ENCODE measurements at regions not wholly inside any gene's neighbourhood (a gene's known extent, or its start where the extent isn't known, plus 50 kb on each side); places are given as distances from the start of the nearest gene placed in this dataset.
A peak's percentile ranks its signal among the peaks of the same experiment; 100 is the strongest.

DNA sequence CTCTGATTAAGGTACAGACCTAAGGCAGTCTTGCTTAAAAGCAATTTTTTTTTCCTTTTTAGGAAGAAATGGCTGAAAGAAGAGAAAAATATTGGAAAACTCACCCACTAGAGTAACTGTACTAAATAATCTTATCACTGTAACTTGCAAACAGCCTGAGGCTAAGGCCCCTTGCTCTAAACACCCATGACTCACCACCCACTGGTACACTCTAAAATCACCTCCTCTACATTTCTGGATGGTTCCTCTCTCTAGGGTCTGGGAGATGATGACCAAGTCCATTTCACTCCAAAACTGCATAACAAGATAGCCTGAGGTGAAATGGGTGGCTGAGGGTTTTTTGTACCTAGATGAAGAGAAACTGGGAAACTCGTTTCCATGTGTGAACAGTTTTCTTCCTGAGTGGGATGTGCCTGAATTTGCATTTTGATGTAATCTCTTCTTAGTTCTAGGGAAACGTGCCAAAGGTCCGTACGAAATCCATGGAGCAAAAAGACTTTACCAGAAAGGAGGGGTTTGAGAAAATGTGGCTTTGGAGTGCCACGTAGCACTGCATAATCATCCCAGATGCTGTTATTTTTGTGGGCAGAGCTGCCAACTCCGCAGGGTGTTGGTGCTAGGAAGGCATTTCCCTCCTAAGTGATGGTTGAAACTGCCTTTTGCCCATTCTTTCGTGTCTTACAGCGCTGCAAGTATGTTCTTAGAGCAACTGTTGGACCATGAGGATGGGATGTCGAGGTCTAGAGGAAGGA, 113.5 kb upstream of the C10orf90 start:
- DNase-seq (ENCODE audit: low spot score), result no peak

DNA sequence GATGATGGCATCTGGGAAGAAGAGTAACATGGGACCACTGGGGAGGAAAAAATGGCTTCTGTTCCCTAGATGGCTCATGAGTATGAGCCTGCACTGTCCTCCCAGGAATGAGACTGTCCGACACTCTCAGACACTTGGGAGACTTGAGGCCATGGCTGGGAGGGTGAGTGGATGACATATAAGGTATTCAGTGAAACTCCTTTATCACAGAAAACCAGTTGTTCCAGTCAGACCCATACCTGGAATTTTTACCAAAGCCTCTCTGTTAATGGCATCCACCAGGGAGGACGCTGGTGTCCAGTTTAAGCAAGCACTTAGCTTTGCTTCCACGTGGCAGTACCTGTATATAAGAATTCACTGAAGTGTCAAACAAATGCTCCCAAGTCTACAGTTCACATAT, 116.7 kb upstream of the C10orf90 start:
- no peak for DNase-seq (ENCODE audit: low spot score)

DNA sequence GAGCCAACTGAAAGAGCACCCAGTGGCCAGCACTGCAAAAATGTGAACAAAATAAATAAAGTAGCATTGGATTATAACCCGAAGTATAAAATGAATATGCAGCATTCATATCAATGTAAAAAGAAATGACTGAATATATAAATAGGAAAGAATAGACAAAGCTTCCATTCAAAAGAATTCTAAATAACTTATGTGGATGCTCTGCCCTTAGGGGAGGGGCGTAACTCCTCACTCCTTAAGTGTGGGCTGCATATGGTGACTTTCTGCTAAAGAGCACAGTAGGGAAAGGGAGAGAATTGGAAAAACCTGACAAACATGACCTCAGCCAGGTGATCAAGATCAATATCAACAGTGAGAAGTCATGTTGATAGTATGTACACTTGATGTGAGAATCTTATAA, 109.9 kb upstream of the DOCK1 start:
- no peak for DNase-seq (ENCODE audit: low spot score)

DNA sequence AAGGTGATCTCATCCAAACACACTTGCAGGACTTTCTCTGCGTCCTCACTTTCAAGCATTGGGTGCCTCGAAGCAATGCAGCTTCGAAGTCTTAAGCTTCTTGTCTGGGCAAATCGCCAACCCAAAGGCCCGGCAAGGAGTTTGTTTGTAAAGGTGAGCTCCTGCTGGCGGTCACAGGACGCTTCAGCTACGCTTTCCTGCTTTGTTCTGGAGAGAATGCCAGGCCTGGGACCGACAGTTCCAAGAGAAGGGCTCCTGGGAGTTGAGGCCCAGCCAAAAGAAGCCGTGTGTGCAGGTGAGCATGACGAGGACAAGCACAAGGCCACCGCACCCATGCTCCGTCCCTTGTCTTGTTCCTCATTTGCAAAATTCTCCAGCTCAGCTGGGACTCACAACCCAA, 106.6 kb upstream of the DOCK1 start:
- no peak for DNase-seq (ENCODE audit: low spot score)

DNA sequence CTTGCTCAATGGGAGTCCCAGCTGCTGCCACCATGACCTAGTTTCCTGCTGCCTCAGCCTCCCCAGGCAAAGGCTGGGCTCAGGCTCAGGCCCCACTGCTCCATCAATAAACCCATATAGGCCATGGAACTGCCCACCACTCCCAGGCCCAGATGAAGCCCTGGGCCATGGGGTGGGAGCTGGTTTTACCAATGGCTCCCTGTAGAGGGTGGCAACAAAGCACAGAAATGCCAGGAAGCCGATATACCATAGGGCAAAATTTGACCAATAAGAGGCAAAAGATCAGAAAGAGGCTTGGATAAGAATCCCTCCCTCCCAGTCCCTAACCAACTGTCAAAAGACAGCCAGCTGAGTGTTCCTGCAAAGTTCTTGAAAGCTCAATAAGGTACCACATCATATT, 101.8 kb upstream of the DOCK1 start:
- DNase-seq (ENCODE audit: low spot score), result no peak

DNA sequence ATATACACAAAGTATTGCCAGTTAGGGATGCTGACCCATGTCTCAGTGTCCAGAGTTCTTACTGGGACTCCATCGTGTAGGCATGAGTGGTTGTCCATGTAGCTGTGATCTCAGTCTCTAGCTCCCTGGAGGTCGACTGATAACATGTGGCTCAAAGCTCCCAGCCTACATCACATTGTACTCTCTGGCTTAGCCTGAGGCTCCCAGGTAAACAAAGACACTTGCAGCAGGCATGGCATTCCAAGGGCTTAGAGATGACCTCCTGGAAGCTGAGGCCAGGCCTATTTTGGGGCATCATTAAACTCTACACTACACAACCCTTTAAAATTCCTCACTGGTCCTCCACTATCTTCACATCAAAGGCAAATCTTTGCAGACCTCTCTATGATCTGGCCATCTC, 100.8 kb upstream of the DOCK1 start:
- DNase-seq (ENCODE audit: low spot score), result no peak

DNA sequence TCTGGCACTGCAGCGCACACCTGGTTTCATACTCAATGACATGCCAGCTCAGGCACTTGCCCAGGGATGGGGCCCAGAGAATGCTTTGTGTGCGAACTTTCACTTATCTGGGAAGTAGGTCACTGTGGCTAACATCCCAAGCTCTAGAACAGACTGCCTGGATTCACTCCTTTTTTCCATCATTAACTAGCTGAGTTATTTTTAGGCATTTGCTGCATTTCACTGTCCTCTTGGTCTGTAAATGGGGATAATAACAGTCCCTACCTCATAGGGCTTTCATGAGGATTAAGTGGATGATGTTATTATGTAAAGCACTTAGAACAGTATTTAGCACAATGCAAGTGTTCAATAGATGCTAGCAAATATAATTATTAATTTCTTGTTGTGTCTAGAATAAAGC, 98.7 kb upstream of the DOCK1 start:
- DNase-seq (ENCODE audit: low spot score), result no peak

DNA sequence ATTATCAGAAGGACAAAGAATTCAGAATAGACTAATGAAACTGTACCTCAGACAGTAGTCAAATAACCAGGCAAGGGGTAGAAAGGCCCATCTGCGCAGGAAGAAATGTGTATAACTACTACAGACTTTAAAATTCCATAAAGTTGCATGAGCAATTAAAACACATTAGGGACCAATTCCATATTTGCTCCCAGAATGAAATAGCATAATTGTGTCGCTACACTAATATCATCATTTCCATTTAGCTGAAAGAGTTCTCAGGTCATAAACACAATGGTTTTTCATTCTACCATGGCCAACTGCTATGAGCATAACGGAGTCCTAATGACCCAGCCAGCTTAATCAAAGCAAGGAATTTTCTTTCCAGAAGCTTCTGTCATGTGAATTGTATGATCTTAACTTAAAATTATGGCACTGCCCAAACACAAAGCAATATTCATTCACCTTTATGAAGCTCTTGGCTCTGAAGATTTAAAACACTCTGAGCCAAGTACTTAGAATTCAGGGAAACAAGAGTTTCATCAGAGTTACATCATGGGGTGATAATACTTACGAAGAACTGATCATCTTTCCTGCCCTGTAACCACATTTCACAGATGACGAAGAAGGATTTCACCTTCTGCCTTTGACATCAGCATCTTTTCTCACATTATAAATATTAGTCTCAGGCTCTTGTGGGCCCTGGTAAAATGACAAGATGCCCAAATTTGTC, 98.1 kb upstream of the DOCK1 start:
- DNase-seq (ENCODE audit: low spot score), result no peak

DNA sequence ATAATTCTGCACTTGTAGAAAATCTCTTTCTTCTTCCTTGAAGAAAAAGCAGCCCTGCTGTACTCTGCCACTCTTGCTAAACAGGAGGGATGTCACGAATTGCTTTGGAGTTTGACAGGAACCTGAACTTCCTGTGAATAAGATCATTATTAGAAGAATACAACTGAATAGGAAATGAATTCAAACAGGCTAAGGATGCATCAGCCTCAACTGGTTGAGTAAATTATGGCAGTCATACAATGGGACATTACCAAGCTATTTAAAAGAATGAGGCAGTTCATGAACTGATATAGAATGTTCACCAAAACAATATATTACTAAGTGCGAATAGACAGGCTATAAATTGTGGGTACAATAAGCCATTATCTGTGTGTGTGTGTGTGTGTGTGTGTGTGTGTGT, 97.1 kb upstream of the DOCK1 start:
- no peak for DNase-seq (ENCODE audit: low spot score)

DNA sequence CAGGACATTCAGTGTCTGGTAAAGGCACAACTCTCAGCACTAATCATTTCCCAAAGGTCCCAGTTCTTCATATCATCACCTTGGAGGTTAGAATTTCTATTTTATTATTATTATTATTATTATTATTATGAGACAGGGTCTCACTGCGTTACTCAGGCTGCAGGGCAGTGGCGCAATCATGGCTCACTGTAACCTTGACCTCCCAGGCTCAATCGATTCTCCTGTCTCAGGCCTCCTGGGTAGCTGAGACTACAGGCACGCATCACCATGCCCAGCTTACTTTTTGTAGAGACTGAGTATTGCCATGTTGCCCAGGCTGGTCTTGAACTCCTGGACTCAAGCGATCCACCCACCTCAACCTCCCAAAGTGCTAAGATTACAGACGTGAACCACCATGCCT, 91.8 kb upstream of the DOCK1 start:
- no peak for DNase-seq (ENCODE audit: low spot score)

DNA sequence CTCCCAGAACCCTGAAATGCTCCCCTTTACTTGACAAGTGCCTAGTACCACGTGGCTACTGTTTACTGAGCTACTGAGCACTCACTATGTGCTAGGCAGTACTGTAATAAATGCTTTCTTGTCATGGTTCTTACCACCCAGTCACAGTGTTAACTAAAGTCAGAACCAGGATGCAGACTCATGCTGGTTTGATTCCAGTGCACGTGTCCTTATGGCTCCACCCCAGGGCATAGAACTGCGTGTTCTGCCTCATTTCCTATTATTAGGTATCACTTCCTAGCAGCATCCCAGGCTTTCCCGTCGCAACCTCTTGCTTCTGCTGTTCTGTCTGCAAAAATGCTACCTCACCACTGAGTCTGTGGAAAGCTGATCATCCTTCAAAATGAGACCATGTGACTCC, 71.7 kb upstream of the DOCK1 start:
- DNase-seq (ENCODE audit: low spot score), result no peak

DNA sequence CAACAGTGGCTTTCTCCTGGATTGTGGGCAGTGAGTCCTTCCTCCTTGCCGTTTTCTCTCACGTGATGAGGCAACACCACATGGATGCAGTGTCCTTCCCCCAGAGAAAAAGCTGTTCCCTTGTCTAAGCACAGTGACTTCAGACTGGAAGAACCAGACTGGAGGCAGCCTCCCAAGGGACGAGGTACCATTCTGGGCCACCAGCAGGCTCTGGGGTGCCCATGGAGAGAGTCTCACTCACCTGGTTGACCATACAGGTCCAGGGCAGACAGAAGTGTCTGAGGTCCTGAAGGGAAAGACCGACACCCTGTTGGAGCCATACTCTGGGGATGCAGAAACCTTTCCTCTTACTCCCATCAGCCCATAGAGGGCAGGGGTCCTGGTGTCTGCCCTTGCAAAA, 69.2 kb upstream of the DOCK1 start:
- no peak for DNase-seq (ENCODE audit: low spot score)

DNA sequence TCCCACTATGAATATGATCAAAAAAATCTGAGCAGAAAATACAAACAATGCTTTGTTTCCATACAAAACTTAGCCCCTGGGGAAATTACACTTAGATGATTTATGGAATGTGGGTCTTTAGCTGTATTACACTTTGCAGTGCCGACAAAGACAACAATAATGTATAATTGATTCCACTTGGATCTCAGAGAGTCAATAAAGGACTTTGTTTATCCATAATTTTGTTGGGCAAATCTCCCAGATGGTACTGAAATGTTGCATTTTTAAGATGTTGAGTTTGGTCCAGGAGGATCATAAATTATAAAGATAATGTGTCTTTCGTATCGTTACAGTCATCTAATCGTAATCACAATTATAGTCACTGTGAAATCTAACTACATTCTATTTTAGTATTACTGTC, 66.9 kb upstream of the DOCK1 start:
- no peak for DNase-seq (ENCODE audit: low spot score)

DNA sequence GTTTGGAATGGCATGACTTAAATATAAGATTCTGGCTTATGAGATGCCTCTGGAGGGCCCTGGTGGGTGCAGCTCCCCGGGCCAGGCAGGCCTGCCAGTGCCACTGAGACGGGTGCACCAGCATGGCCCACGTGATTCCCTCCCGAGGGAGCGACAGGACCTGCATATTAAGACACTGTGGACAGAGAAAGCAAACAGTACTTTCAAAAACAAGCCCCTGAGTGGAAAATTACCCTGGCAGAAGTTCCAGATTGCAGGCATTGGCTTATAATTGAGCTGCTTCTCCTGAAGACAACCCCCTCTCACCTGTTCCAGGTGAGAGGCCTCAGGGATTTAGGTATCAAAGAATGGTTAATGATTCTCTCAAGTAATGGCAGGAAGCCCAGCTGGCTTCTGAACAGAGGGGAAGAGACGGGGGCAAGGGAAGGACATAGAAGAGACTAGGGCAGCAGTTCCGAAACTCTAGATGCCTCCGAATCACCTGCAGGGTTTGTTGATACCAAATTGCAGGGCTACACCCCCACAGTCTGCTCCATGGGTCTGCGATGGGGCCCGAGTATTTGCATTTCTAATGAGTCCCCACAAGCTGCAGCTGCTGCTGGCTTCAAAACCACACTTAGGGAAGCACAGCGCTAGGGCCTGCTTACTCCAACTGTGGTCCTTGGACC, 66.0 kb upstream of the DOCK1 start:
- peak; percentile 87 for DNase-seq (ENCODE audit: low spot score)

DNA sequence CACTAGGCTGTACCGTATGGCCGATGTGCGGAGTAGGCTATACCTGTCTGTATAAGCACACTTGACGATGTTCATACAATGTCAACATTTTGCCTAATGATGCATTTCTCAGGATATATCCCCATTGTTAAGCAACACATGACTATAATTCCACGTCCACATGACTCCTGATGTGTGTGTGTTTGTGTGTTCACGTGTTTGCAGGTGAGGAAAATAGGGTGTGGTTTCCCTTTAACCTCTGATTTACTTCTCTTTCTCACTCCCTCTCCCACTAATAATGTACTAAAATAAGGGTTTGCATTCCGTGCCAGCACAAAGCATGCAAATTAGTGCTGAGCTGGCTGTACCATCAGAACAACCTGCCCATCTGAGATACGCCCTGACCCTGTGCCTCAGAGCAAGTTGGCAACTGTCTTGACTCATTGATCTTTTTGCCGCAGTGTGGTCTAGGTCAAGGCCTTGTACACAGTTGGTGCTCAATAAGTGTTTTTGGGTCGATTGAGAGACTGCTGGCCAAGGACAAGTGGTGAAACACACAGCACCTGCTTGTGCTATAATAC, 64.6 kb upstream of the DOCK1 start:
- no peak for DNase-seq (ENCODE audit: low spot score)

DNA sequence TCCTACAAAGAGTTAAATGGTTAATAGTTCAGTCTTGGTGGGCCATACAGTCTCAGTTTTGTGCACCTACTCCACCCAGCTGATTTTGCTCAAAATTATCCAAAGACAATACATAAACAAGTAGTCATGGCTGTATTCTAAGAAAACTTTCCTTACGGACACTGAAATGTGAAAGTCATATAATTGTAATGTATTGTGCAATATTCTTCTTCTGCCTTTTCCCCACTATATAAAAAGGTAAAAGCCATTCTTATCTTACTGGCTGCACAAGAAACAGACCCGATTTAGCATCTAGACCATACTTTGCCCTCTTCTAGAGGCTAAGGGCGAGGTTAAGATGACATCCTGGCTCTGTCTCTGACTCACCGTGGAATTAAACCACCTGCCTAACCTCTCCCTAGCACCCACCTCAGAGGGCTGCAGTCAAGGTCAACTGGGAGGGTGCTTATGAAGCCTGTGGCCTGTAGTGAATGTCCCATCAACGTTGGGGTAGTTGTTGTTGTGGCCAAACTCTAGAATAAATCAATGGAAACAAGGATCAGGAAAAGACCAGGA, 63.8 kb upstream of the DOCK1 start:
- DNase-seq (ENCODE audit: low spot score), result no peak

DNA sequence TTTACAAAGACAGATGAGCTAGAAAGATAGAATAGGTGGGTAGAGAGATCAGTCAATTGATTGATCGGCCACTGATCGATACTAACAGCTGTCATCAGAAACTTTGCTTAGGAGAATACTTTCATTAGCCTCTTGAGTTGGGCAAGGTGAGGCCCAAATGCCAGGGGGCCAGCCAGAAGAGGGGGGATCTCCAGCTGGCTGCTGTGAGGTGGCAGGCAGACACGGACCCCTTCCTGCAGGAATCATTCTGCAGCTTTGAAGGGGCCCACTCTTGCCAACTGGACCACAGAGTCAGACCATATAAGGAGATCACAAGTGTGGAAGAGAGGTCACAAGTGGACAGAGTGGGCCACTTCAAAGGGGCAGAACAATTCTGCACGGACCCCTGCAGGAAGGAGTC, 62.9 kb upstream of the DOCK1 start:
- no peak for DNase-seq (ENCODE audit: low spot score)

DNA sequence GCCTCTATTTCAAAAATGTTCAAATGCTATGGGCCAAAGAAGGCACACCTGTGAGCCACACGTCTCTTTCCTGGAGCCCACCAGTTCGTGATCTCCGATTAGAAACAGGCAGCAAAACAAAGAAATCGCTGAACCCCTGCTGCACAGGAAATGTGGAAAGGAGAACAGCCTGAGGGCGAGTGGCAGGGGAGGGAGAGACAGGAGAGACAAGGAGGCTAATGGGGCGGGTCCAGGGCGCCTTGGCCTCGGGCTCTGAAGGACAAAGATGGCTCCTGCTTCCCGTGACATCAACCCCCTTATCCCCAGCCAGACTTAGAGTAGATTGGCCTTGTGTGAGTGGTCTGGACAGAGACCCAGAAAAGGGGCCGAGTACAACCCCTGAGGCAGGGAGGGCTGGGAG, 62.4 kb upstream of the DOCK1 start:
- DNase-seq (ENCODE audit: low spot score), result no peak

DNA sequence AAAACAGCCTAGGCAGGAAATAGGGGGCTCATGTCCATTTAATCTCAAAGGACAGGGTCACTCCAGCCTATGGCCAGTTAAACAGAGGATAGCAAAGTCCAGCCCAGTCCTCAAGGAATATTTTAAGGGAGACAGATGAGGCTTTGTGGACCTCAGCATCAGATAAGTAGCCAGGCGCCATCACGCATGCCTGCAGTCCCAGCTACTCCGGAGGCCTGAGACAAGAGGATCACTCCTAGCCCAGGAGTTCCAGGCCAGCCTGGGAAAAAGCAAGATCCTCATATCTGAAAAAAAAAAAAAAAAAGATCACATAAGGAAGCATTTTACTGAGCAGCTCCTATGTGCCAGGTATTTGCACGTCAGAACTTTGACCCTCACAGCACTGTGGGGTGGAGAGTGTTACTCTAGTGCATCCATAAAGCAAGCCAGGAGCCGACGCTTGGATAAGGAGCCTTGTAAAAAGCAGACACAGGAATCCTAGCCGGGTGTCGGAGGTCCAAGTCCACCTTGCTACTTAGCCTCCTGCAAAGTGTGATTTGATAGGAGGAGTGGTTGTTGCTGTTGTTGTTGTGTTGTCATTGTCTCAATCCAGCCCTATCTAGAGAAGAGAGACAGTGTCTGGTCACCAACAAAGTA, 61.8 kb upstream of the DOCK1 start:
- peak; percentile 9 for DNase-seq (ENCODE audit: low spot score)

DNA sequence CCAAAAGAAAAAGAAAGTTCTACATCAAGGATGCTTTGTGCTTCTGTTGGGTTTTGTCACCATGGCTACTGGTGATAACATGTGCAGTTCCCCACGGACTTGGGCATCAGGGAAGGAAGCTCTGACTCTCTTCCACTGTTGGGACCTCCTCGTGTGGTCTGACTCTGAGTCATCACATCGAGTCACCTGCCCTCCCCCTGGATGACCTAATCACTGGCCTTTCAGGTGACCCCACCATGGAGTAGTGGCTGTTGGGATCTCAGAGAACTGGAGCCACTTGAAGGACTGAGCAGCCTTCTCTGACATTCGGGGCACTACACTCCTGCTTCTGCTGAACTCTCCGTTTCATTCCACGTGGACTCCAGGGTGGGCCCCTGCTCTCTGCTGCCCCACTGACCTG, 60.8 kb upstream of the DOCK1 start:
- DNase-seq (ENCODE audit: low spot score), result peak; percentile 54

DNA sequence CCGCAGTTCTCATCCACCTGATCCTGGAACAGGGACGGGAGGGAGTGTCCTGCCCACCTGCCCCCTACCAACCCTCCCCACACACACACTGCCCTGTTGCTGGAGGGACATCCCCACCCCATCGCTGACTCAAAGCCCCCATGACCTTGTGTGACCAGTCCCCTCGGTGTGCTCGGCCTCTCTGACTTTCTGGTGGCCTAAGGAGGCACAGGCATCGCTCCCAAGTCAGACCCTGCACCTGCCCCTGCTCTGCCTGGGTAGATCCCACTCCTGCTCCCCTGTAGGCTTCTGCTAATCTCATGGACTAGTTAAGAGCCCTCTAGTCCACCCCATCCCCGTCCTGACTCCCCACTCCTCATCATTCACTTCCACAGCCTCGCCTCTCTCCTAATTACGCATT, 58.8 kb upstream of the DOCK1 start:
- no peak for DNase-seq (ENCODE audit: low spot score)

DNA sequence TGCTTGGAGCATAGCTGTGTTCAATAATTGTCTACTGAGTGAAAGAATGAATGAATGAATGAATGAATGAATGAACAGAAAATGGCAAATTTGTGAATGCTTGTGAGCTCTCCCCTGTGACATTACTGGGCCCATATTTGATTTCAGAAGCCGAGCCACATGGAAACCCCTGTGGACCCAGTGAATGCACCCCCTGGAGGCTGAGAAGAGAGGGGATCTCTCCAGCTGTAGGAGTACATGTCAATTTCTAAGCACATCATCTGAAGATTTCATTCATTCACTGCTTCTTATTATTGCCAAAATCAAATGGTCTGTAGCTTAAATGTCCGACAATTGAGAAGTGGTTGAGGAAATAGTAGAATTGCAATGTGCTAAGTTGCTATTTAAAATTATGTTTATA, 58.3 kb upstream of the DOCK1 start:
- no peak for DNase-seq (ENCODE audit: low spot score)

Data from HT-29 (cell line).